Limb (tissue), 2 donors: ENCODE measurements at regions not wholly inside any gene's neighbourhood (a gene's known extent, or its start where the extent isn't known, plus 50 kb on each side); places are given as distances from the start of the nearest gene placed in this dataset.

Source experiments
- DNase-seq, 2 donors: peaks; one replicate each; pipeline ENCODE4 v3.0.0-alpha.2; 2016; ENCODE audit errors: extremely low spot score in 2 of 2

GRCh38 chr10:111200505-111201186, 123.8 kb downstream of the ADRA2A start:
- DNase-seq, result no peak

GRCh38 chr10:111203615-111204014, 126.8 kb downstream of the ADRA2A start:
- no peak for DNase-seq

GRCh38 chr10:111204838-111205237, 128.0 kb downstream of the ADRA2A start:
- DNase-seq, result no peak

GRCh38 chr10:111206521-111206920, 129.7 kb downstream of the ADRA2A start:
- DNase-seq, result no peak

GRCh38 chr10:111207500-111207899, 130.7 kb downstream of the ADRA2A start:
- DNase-seq, result no peak

DNA sequence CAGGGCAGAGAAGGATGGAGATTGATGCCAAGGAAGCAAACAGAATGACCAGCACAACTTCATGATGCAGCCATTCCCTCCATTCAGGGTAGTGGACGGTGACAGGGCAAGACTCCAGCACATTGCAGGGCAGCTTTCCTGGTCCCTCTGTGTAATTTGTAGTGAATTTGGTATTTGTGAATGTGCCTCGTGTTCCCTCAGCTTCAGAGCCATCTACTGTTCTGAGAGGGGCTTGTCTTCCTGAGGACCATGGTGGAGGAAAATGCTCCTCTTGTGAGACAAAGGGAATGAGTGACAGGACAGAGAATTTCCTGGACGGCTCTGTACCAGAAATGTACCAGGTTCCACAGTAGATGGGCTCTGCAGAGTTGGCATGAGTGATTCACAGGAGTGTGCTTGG, 132.1 kb downstream of the ADRA2A start:
- no peak for DNase-seq

- DNase-seq, result no peak
These were observed 132.9 kb downstream of the ADRA2A start for GRCh38 chr10:111209692-111210091.

GRCh38 chr10:111211241-111211640, 134.4 kb downstream of the ADRA2A start:
- DNase-seq, result no peak

DNA sequence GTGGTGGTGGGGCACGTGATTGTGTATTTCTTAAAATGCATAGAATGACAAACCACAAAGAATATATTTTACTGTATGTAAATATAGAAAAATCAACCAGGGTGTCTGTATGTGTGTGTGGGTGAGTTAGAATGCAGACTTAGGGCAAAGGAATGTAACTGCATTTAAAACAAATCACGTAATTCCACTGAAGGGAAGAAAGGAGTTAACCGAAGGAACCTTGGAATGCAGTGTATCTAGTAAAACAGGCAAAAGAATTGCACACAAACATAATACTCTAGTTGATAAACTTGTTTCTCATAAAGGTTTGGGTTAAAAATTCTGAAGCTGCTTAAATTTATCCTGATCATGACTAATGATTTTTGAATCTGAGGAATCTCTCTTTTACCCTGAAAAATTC, 134.9 kb downstream of the ADRA2A start:
- DNase-seq, result no peak

DNA sequence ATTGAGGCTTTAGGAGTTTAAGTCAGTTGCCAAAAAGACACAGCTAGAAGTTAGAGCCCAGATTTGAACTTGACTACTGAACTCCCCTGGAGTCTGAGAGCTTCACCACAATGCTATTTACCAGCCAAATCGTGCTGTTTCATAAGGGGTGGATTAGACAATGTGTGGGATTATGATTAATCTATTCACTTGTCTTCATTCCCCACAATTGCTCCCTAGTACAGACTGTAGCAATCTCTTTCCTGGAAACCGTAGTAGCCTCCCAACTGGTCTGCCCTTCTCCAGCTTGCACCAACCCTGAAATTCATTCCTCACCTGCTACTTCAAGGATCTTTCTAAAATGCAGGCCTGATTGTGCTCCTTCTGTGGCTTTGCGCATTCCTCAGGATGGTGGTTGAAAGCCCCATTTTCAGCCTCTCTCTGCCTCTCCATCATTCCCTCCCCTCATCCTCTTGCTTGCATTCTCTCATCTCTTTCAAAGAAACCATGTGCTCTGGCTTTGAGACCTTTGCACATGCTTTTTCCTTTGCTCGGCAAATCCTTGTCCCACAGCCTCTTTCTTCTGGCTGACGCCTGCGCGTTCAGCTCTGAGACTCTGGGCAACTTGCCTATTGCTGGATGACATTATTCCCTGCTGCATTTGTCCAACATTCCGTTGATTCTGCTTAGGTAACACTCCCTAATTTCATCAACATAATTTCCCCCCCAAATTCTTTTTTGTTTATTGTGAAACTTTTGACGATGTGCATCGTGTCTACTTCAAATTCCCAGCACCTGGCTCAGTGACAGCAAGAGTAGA, 145.1 kb downstream of the ADRA2A start:
- DNase-seq, result no peak

DNA sequence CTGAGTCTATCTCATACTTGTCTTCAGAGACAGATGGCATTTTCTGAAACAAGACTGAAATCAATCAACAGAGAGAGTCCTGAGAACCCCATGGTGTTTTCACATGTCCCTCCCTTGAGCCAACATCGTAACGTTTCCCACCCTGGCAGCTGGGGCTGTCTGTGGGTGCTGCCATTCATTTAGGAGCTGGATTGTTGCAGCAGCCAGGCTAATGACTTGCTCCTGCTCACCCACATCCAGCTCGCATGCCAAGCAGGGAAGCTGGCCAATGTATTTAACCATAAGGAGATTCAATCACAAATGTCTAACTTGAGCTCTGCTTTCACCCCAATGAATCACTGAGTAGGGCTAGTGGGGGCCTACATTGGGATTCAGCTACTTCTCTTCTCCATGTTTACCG, 146.1 kb downstream of the ADRA2A start:
- DNase-seq, result no peak

- DNase-seq, result no peak
These were observed 154.9 kb downstream of the ADRA2A start for GRCh38 chr10:111231779-111232178.

GRCh38 chr10:111233439-111233838, 156.6 kb downstream of the ADRA2A start:
- DNase-seq, result peak in 1 of 2 donors; percentile 39

DNA sequence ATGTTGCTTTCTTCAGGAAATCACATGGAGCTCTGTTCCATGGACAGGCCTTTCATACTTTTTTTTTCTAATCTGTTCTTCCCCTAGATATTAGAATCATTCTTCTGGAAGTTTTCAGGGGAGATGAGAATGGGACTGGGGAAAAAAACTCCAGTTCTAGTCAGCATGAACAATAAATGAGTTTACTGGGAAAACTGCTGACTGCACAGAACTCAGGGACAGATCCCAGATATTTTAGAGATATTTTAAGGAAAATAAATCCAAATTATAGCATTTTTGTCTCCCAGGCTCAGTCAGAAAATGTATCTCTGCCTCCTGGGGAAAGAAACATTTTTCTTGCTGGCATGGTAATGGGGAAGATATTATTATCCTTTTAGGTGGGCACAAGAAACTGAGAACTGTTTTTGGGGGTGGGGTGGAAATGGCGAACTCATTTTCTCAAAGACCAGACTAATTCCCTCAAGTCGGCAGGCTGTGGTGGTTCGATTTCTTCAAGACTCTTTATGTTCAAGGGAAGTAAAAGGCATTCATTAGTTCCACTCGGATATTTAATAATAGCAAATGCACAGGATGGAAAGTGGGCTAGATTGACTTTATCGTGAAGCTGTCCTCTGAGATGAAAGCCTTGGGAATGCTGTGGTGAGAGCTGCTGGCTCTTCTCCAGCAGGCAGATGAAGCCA, 157.5 kb downstream of the ADRA2A start:
- DNase-seq, result no peak

- DNase-seq, result no peak
These were observed 158.1 kb downstream of the ADRA2A start for GRCh38 chr10:111234914-111235302.

DNA sequence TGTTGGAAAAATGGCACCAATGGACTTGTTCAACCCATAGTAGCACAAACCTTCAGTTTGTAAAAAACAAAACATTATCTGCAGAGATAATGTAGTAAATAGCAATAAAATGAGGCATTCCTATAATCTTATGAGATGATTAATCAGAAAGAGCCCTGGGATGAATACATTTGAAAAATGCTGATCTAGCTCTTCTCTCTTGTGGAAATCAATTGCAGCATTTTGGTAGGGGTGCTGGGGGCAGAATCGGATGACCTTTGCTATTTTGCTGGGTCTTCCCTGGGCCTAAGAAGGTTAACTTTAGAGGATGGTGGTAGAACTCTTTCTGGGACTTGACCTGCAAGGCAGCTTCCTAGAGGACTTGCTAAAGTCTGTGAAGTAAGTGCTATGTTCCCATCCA, 163.5 kb downstream of the ADRA2A start:
- no peak for DNase-seq

DNA sequence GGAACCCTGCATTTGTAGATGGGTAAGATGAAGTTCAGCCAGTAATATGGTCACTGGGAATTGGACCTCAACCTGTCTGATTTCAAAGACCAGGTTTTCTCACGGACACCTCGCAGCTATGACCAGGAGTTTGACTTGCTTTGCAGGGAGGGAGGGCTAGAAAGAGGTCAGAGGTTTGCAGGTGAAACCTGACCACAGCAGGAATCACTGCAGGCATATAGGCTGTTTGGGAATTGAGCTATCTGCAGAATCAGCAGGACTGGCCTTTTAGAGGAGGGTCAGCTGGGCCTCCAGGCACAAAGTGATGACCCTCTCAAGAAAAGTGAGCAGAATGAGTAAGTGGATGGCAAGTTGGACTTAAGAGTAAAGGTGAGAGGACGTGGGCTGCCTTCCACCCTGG, 166.3 kb downstream of the ADRA2A start:
- no peak for DNase-seq

- no peak for DNase-seq
These were observed 169.3 kb downstream of the ADRA2A start for GRCh38 chr10:111246136-111246535.

- DNase-seq, result no peak
These were observed 170.1 kb downstream of the ADRA2A start for GRCh38 chr10:111246814-111247452.

DNA sequence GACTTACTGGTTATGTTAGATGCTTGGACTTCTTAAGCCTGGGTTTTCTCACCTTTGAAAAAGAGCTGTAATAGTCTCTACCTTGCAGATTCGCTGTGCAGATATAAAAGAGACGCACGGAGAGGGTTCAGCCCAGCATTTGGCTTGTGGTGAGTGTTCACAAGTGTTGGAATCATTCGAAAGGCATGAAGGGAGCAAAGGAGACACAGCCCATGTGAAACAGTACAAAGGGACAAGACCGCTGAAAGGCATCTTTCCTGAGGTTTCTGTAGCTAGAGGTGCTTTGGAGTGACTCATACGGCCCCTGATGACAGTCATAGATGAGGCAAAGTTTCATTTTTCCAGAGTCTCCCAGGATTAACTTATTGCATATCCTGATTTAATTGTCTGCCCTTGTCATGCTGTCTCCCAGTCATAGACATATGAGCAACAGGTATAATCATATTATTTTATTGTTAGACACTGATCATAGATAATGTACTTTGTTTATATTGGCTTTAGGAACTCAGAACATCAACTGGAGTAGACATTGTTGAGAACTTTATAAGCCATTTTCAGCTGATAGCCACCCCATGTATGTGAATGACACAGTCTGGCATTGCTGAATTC, 171.1 kb downstream of the ADRA2A start:
- no peak for DNase-seq

GRCh38 chr10:111249925-111250324, 173.1 kb downstream of the ADRA2A start:
- DNase-seq, result no peak
